ENCODE measurements at regions not wholly inside any gene's neighbourhood (a gene's known extent, or its start where the extent isn't known, plus 50 kb on each side); places are given as distances from the start of the nearest gene placed in this dataset.

DNA sequence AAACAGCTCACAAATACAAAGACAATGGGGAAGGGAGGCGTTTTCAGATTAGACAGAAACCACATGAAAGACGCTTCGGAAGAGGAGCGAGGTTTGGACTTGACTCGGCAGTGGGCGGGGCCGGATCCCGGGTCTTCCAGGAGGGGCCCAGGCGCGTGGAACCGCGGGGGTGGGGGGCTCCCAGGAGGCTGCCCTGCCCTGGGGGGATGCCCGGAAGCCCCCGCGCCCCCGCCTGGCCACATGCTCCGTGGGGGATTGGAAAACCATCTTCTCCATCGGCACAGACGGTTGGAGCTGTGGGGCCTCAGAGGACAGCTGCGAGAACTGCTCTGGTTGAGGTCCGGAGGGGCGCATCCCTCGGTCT, 186.0 kb upstream of the SHH start:
- TF ChIP-seq, protein P1, sequence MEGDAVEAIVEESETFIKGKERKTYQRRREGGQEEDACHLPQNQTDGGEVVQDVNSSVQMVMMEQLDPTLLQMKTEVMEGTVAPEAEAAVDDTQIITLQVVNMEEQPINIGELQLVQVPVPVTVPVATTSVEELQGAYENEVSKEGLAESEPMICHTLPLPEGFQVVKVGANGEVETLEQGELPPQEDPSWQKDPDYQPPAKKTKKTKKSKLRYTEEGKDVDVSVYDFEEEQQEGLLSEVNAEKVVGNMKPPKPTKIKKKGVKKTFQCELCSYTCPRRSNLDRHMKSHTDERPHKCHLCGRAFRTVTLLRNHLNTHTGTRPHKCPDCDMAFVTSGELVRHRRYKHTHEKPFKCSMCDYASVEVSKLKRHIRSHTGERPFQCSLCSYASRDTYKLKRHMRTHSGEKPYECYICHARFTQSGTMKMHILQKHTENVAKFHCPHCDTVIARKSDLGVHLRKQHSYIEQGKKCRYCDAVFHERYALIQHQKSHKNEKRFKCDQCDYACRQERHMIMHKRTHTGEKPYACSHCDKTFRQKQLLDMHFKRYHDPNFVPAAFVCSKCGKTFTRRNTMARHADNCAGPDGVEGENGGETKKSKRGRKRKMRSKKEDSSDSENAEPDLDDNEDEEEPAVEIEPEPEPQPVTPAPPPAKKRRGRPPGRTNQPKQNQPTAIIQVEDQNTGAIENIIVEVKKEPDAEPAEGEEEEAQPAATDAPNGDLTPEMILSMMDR (IDR thresholded peaks at IDR 0.05; ENCODE audit: low read depth, low read length, missing control alignments) = no peak
- in situ Hi-C loops (cut with HindIII; ENCODE audit: low sequenced_read_pairs) = no loop called here
- no peak overlapping the region for H3K4me3 ChIP-seq (ENCODE audit: low read depth, low read length)
- no peak for DNase-seq (ENCODE audit: low read depth)

DNA sequence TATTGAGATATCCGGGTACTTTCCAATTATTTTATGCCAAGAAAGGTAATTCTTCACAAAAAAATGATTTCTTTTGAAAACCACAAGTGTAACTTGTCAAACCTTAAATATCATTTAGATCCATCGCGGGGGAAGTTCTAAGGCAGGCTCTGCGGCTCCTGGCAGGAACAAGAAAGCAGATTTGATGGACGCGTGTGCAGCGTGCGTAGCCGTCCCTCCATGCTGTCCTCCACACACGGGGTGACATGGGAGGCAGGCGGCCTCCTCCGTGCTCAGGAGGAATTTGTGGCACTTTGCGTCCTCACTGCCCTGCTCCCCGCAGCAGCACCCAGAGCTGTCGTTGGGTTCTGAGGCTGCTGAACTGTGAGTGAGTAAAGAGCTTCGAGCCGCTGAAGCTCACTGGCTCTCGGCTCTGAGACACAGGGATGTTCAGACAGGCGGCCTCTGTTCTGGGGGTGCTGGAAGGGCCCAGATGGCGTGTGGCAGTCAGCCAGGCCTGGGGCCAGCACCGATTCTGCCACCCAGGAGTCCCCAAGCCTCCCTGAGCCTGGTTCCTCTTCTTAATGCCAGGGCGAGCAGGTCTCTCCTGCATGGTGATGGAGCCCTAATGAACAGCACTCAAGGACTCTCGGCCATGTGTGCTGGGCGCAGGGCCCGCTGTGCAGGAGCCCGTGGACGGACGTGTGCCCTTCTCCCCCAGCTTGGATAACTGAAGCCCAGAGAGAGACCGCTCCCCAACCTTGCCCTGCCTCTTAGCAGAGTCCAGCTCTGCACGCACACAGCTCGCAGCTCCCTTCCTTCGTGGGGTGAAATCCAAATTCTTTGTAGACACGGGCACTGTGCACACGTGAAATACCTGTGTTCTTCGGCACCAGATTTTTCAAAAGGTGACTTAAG, 185.4 kb upstream of the SHH start:
- H3K4me3 ChIP-seq (ENCODE audit: low read depth, low read length) = no peak overlapping the region
- no peak for DNase-seq (ENCODE audit: low read depth)
- in situ Hi-C loops (cut with HindIII; ENCODE audit: low sequenced_read_pairs) = no loop called here
- TF ChIP-seq, protein P1 (IDR thresholded peaks at IDR 0.05; ENCODE audit: low read depth, low read length, missing control alignments) = no peak

DNA sequence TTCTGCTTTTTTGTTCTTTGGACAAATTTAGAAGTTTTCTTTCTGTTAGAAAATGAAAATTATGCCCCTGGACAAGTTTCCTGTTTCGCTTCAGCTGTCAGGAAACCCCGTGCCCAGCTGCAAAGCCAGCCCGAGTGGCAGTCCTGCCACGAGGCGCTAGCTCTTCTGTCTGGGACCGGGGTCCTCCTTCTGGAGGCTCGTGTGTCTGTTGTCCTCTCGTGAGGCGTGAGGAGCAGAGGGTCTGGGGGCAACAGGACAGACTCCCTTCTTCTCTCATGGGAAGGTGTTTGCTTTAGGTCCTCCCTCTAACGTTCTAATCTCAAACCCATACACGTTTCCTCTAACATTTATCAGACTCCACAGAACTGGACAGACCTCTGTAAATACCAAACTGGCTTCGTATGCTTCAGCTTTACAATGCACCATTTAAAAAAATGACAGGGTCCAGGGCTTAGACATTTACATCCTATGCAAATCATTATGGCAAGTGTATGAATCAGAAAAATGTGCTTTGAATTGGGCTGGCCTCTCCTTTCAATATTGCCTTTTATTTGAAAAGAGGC, 184.5 kb upstream of the SHH start:
- TF ChIP-seq, protein P1 (IDR thresholded peaks at IDR 0.05; ENCODE audit: low read depth, low read length, missing control alignments) = no peak
- no peak overlapping the region for H3K4me3 ChIP-seq (ENCODE audit: low read depth, low read length)
- DNase-seq (ENCODE audit: low read depth) = no peak
- in situ Hi-C loops (cut with HindIII; ENCODE audit: low sequenced_read_pairs) = no loop called here

DNA sequence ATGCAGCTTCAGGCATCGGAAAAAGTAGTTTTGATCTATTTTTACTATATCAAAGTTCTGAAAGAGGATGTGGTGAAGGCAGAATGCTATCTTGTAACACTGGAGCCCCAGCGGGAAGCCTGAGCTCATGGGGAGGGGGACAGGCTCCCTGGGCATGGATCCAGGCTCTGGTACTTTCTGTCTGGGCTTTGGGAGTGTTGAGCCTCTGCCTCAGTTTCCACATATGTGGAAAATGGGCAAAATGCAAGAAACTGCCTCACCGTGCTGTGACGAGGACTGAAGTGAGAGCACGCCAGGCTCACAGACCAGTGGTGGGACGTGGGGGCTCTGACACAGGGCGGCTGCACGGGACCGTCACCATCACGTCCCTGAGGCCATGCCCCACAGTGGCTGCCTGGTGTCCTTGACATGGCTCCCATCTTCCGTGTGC, 182.9 kb upstream of the SHH start:
- H3K4me3 ChIP-seq (ENCODE audit: low read depth, low read length) = no peak overlapping the region
- DNase-seq (ENCODE audit: low read depth) = no peak
- TF ChIP-seq, protein P1 (IDR thresholded peaks at IDR 0.05; ENCODE audit: low read depth, low read length, missing control alignments) = no peak
- in situ Hi-C loops (cut with HindIII; ENCODE audit: low sequenced_read_pairs) = no loop called here

DNA sequence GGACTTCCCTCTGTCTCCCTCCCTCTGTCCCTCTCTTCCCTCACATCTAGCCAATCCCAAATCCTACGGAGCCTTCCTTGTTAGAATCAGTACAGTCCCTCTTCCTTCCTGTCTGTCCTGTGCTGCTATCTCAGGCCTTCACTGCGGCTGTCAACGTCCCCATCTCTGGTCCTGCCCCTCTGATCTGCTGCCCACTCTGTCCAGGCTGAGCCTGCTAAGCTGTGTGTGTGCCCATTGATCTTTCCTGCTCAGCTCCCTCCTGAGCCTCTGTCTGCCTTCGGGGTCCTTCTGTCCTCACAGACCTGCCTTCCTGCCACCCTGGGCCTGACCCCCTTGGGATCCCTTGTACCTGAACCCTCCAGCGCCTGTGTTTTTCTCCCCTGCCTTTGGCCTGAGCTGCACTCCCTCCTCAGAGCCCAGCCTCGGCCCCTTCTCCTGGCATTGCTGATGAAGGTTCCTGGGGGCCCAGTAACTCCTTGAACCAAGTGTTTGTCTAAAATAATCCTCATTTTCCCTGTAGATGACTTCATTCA, 182.1 kb upstream of the SHH start:
- TF ChIP-seq, protein P1 (IDR thresholded peaks at IDR 0.05; ENCODE audit: low read depth, low read length, missing control alignments) = no peak
- no peak for DNase-seq (ENCODE audit: low read depth)
- H3K4me3 ChIP-seq (ENCODE audit: low read depth, low read length) = no peak overlapping the region
- in situ Hi-C loops (cut with HindIII; ENCODE audit: low sequenced_read_pairs) = no loop called here

DNA sequence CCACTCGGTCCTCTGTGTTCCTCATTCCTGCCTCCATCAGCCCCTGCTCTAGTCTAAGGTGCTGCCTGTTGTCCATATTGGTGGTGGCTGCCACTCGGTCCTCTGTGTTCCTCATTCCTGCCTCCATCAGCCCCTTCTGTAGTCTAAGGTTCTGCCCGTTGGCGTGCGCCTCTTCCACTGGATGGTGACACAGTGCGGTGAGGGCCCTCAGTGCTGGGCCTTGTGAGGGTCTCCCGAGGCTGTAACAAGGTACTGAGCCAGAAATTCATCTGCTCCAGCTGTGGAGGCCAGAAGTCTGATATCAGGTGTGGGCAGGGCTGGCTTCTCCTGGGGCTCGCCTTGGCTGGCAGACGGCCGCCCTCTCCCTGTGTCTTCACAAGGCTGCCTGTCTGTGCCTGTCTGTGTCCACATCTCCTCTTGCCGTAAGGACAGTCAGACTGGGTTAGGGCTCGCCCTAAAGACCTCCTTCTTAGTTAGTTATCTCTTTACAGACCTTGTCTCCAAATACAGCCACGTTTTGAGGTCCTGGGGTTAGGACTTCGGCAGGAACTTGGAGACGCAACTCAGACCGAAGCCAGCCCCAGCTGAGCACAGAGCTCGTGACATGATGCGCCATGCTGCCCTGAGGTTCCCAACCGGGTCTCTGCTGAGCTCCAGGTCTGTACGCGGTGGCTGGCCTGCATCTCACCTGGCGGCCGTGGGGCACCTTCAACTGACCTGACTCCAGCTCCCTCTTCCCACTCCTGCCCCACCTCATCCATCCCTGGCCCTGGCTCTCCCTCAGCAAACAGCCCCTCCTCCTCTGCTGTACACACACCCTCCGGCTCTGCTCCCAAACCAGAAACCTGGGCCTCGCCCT, 181.4 kb upstream of the SHH start:
- DNase-seq (ENCODE audit: low read depth) = no peak

More for the DNA sequence above, 181.4 kb upstream of the SHH start:
- no peak overlapping the region for H3K4me3 ChIP-seq (ENCODE audit: low read depth, low read length)
- TF ChIP-seq, protein P1 (IDR thresholded peaks at IDR 0.05; ENCODE audit: low read depth, low read length, missing control alignments) = no peak
- in situ Hi-C loops (cut with HindIII; ENCODE audit: low sequenced_read_pairs) = no loop called here

Data from astrocyte of the cerebellum (primary cell).